ENCODE measurements at regions not wholly inside any gene's neighbourhood (a gene's known extent, or its start where the extent isn't known, plus 50 kb on each side); places are given as distances from the start of the nearest gene placed in this dataset.

GRCh38 chr5:63055421-63055820 is 476.8 kb downstream of the LRRC70 start:
- H3K36me3 Mint-ChIP-seq (ENCODE audit: insufficient read depth, unreplicated experiment): peaks cover 10% of the 10 kb centered on the region

GRCh38 chr5:63053019-63053638 is 474.5 kb downstream of the LRRC70 start:
- no peak for TF ChIP-seq CTCF (IDR thresholded peaks at IDR 0.05; ENCODE audit: insufficient read depth in 1 of 2, low read depth in 1 of 2, low read length in 1 of 2, severe bottlenecking in 1 of 2, unreplicated experiment in 1 of 2)
- POLR2A ChIA-PET: no interaction called here

More at GRCh38 chr5:63055421-63055820, 476.8 kb downstream of the LRRC70 start:
- Histone ChIP-seq H3K4me3 (ENCODE audit: low read depth, low read length) (no peak overlapping the region), H3K36me3 (ENCODE audit: control insufficient read depth, insufficient read depth, low read length) (no peaks in the 10 kb centered on the region), H3K9me3 (peaks cover 20% of the 10 kb centered on the region), H3K4me1 (peaks cover 34% of the 10 kb centered on the region), H3K27me3 (replicated peaks; ENCODE audit: control insufficient read depth, insufficient read depth, low read length) (no peaks in the 10 kb centered on the region)
- DNase-seq: peak; percentile 90 to 94
- H3K27ac Mint-ChIP-seq (ENCODE audit: unreplicated experiment): peak overlapping the region; percentile 86
- ChIA-PET CTCF (interaction anchor here (0.6 kb wide), 1 partner anchor 136 kb away, joined by 5 read pairs; no protein-coding TSS in a partner anchor), POLR2A (no interaction called here)
- peaks cover 48% of the 10 kb centered on the region for H3K9me3 Mint-ChIP-seq (ENCODE audit: unreplicated experiment)
- H3K4me3 Mint-ChIP-seq (ENCODE audit: unreplicated experiment): peak overlapping the region; percentile 48
- BruUV-seq (replicated peaks): no TSS peak
- H3K27me3 Mint-ChIP-seq (ENCODE audit: insufficient read depth, unreplicated experiment): no peaks in the 10 kb centered on the region
- TF ChIP-seq CTCF (IDR thresholded peaks at IDR 0.05; ENCODE audit: insufficient read depth in 1 of 2, low read depth in 1 of 2, low read length in 1 of 2, severe bottlenecking in 1 of 2, unreplicated experiment in 1 of 2): no peak
- peaks cover 15% of the 10 kb centered on the region for H3K4me1 Mint-ChIP-seq (ENCODE audit: low read depth, unreplicated experiment)
- intact Hi-C loops (cut with micrococcal nuclease; ENCODE audit: unreplicated experiment): loop anchor here (1.0 to 10.0 kb wide), 7 partner anchors 42 to 261 kb away; no protein-coding TSS in a partner anchor

GRCh38 chr5:63050916-63051315 is 472.3 kb downstream of the LRRC70 start:
- intact Hi-C loops (cut with micrococcal nuclease; ENCODE audit: unreplicated experiment): loop anchor here (10.0 kb wide), 1 partner anchor 256 kb away; no protein-coding TSS in a partner anchor
- no TSS peak for BruUV-seq (replicated peaks)
- CTCF ChIA-PET: no interaction called here
- Mint-ChIP-seq H3K4me1 (ENCODE audit: low read depth, unreplicated experiment) (peaks cover 11% of the 10 kb centered on the region), H3K27me3 (ENCODE audit: insufficient read depth, unreplicated experiment) (no peaks in the 10 kb centered on the region), H3K36me3 (ENCODE audit: insufficient read depth, unreplicated experiment) (peaks cover 10% of the 10 kb centered on the region), H3K9me3 (ENCODE audit: unreplicated experiment) (peaks cover 54% of the 10 kb centered on the region), H3K4me3 (ENCODE audit: unreplicated experiment) (no peak overlapping the region), H3K27ac (ENCODE audit: unreplicated experiment) (peak overlapping the region; percentile 10)
- peaks cover 20% of the 10 kb centered on the region for H3K4me1 ChIP-seq
- peaks cover 6% of the 10 kb centered on the region for H3K9me3 ChIP-seq
- DNase-seq: no peak
- POLR2A ChIA-PET: no interaction called here
- no peak for TF ChIP-seq CTCF (IDR thresholded peaks at IDR 0.05; ENCODE audit: insufficient read depth in 1 of 2, low read depth in 1 of 2, low read length in 1 of 2, severe bottlenecking in 1 of 2, unreplicated experiment in 1 of 2)
- H3K36me3 ChIP-seq (ENCODE audit: control insufficient read depth, insufficient read depth, low read length): no peaks in the 10 kb centered on the region
- no peak overlapping the region for H3K4me3 ChIP-seq (ENCODE audit: low read depth, low read length)
- H3K27me3 ChIP-seq (replicated peaks; ENCODE audit: control insufficient read depth, insufficient read depth, low read length): no peaks in the 10 kb centered on the region

More at GRCh38 chr5:63053019-63053638, 474.5 kb downstream of the LRRC70 start:
- Histone ChIP-seq H3K36me3 (ENCODE audit: control insufficient read depth, insufficient read depth, low read length) (no peaks in the 10 kb centered on the region), H3K9me3 (peaks cover 23% of the 10 kb centered on the region), H3K4me3 (ENCODE audit: low read depth, low read length) (no peak overlapping the region), H3K27me3 (replicated peaks; ENCODE audit: control insufficient read depth, insufficient read depth, low read length) (no peaks in the 10 kb centered on the region), H3K4me1 (peaks cover 34% of the 10 kb centered on the region)
- Mint-ChIP-seq H3K27ac (ENCODE audit: unreplicated experiment) (peak overlapping the region; percentile 45), H3K9me3 (ENCODE audit: unreplicated experiment) (peaks cover 50% of the 10 kb centered on the region), H3K36me3 (ENCODE audit: insufficient read depth, unreplicated experiment) (peaks cover 10% of the 10 kb centered on the region), H3K4me3 (ENCODE audit: unreplicated experiment) (no peak overlapping the region), H3K27me3 (ENCODE audit: insufficient read depth, unreplicated experiment) (no peaks in the 10 kb centered on the region), H3K4me1 (ENCODE audit: low read depth, unreplicated experiment) (peaks cover 15% of the 10 kb centered on the region)
- DNase-seq: no peak
- intact Hi-C loops (cut with micrococcal nuclease; ENCODE audit: unreplicated experiment): loop anchor here (10.0 kb wide), 1 partner anchor 258 kb away; no protein-coding TSS in a partner anchor
- CTCF ChIA-PET: no interaction called here
- no TSS peak for BruUV-seq (replicated peaks)
